GM12878 (cell line): ENCODE measurements at regions not wholly inside any gene's neighbourhood (a gene's known extent, or its start where the extent isn't known, plus 50 kb on each side); places are given as distances from the start of the nearest gene placed in this dataset.

Experiments used
- CTCF ChIP-seq, 3 experiments: IDR thresholded peaks in 2 of 3; conservative IDR thresholded peaks in 1 of 3; 2 replicates each; pipeline ENCODE4 v1.5.1; 2011; ENCODE audit warnings: low read depth in 3 of 3, low read length in 3 of 3, mild to moderate bottlenecking in 3 of 3, control low read depth in 2 of 3, moderate library complexity in 2 of 3, inconsistent platforms in 1 of 3, mixed read lengths in 1 of 3; ENCODE audit not compliant: control insufficient read depth in 2 of 3, insufficient read depth in 1 of 3; ENCODE audit errors: extremely low read depth in 1 of 3
- KLF5 ChIP-seq: fragments of 450-650 bp; IDR thresholded peaks from 2 replicates; pipeline ENCODE4 v1.6.1; 2014; ENCODE audit warnings: mild to moderate bottlenecking; ENCODE audit not compliant: partially characterized antibody
- MYC ChIP-seq: IDR thresholded peaks from 2 replicates; pipeline ENCODE4 v1.6.1; 2011; ENCODE audit warnings: mild to moderate bottlenecking, low read length, moderate library complexity, inconsistent platforms; ENCODE audit not compliant: insufficient read depth, insufficient replicate concordance, insufficient read length, severe bottlenecking
- NFYB ChIP-seq: IDR thresholded peaks from 2 replicates; pipeline ENCODE4 v1.6.1; 2011; ENCODE audit warnings: low read depth, mild to moderate bottlenecking, low read length, improper control_type of control experiment, moderate library complexity; ENCODE audit not compliant: insufficient read depth
- RAD21 ChIP-seq: IDR thresholded peaks from 2 replicates; pipeline ENCODE4 v1.6.1; 2011; ENCODE audit warnings: mild to moderate bottlenecking, low read depth, low read length, moderate library complexity; ENCODE audit not compliant: insufficient read depth
- REST ChIP-seq: IDR thresholded peaks from 2 replicates; pipeline ENCODE4 v1.6.1; 2012; ENCODE audit warnings: mild to moderate bottlenecking, low read depth, low read length
- ZBTB11 ChIP-seq: fragments of 450-650 bp; formaldehyde crosslinking; IDR thresholded peaks from 2 replicates; pipeline ENCODE4 v1.5.0; 2022; ENCODE audit warnings: mild to moderate bottlenecking, missing genetic modification characterization
- ZNF207 ChIP-seq: fragments of 450-650 bp; IDR thresholded peaks from 2 replicates; pipeline ENCODE4 v1.6.1; 2014; ENCODE audit warnings: antibody characterized with exemption, mild to moderate bottlenecking, borderline replicate concordance
- ZNF384 ChIP-seq: IDR thresholded peaks from 2 replicates; pipeline ENCODE4 v1.6.1; 2012; ENCODE audit warnings: low read depth, mild to moderate bottlenecking, low read length, improper control_type of control experiment, borderline replicate concordance
- ZSCAN29 ChIP-seq: fragments of 450-650 bp; IDR thresholded peaks from 2 replicates; pipeline ENCODE4 v1.6.1; 2017; ENCODE audit warnings: mild to moderate bottlenecking, moderate library complexity

GRCh38 chr7:152949253-152949652 is 189.7 kb downstream of the ACTR3B start (continued):
- TF ChIP-seq ZBTB11 (CRISPR knock-in tag): no peak
- TF ChIP-seq ZNF384: no peak
- no peak for TF ChIP-seq CTCF (IDR thresholded peaks at IDR 0.05 in 2 of 3, conservative IDR thresholded peaks at IDR 0.05 in 1 of 3; ENCODE audit: control insufficient read depth in 2 of 3, extremely low read depth in 1 of 3, insufficient read depth in 1 of 3, low read depth in 3 of 3, low read length in 3 of 3)
- TF ChIP-seq REST: no peak
- TF ChIP-seq ZNF207: no peak
- TF ChIP-seq RAD21: no peak
- no peak for TF ChIP-seq KLF5
- TF ChIP-seq MYC: no peak
- no peak for TF ChIP-seq ZSCAN29
- TF ChIP-seq NFYB: no peak
